Ovary (tissue), 3 donors: ENCODE measurements at regions not wholly inside any gene's neighbourhood (a gene's known extent, or its start where the extent isn't known, plus 50 kb on each side); places are given as distances from the start of the nearest gene placed in this dataset.

Experiments
- EP300 ChIP-seq: sonication (generic); formaldehyde crosslinking; IDR thresholded peaks from one replicate; pipeline ENCODE4 v1.6.1; 2017; ENCODE audit warnings: antibody characterized with exemption
- POLR2A ChIP-seq: fragments of 450-650 bp; IDR thresholded peaks from one replicate; pipeline ENCODE4 v1.6.1; 2017; ENCODE audit warnings: antibody characterized with exemption, mild to moderate bottlenecking, moderate library complexity
- TF ChIP-seq, protein P1 (sequence below), 3 donors: fragments of 450-650 bp in 2 of 3; fragments of 200-600 bp in 1 of 3; IDR thresholded peaks; one replicate each; pipeline versions ENCODE4 v1.5.1 to v1.8.0; 2016 to 2022; ENCODE audit warnings: antibody characterized with exemption in 3 of 3, mild to moderate bottlenecking in 1 of 3
- donor health status: DM: no; HTN: no; CAD: no.

- TF ChIP-seq, protein P1, sequence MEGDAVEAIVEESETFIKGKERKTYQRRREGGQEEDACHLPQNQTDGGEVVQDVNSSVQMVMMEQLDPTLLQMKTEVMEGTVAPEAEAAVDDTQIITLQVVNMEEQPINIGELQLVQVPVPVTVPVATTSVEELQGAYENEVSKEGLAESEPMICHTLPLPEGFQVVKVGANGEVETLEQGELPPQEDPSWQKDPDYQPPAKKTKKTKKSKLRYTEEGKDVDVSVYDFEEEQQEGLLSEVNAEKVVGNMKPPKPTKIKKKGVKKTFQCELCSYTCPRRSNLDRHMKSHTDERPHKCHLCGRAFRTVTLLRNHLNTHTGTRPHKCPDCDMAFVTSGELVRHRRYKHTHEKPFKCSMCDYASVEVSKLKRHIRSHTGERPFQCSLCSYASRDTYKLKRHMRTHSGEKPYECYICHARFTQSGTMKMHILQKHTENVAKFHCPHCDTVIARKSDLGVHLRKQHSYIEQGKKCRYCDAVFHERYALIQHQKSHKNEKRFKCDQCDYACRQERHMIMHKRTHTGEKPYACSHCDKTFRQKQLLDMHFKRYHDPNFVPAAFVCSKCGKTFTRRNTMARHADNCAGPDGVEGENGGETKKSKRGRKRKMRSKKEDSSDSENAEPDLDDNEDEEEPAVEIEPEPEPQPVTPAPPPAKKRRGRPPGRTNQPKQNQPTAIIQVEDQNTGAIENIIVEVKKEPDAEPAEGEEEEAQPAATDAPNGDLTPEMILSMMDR (IDR thresholded peaks at IDR 0.05), result no peak
- no peak for TF ChIP-seq POLR2A
- TF ChIP-seq EP300, result no peak
Measured at GRCh38 chr4:23456864-23457263, 433.0 kb downstream of the PPARGC1A start.
